Loucy (cell line): ENCODE measurements at regions not wholly inside any gene's neighbourhood (a gene's known extent, or its start where the extent isn't known, plus 50 kb on each side); places are given as distances from the start of the nearest gene placed in this dataset.

Experiments used
- CTCF ChIP-seq: fragments of 200-600 bp; sonication (generic); conservative IDR thresholded peaks from 2 replicates; pipeline ENCODE4 v1.5.1; 2014; ENCODE audit warnings: mild to moderate bottlenecking, antibody characterized with exemption, low read length
- EZH2phosphoT487 ChIP-seq: fragments of 200-600 bp; IDR thresholded peaks from 2 replicates; pipeline ENCODE4 v1.6.1; 2018; ENCODE audit warnings: antibody characterized with exemption, mild to moderate bottlenecking, moderate library complexity, borderline replicate concordance

GRCh38 chr14:40123816-40124215 is 691.6 kb upstream of the FBXO33 start:
- TF ChIP-seq CTCF (no peak), EZH2phosphoT487 (no peak)
